Kidney capillary endothelial cell (primary cell): ENCODE measurements at regions not wholly inside any gene's neighbourhood (a gene's known extent, or its start where the extent isn't known, plus 50 kb on each side); places are given as distances from the start of the nearest gene placed in this dataset.

Source experiments
- DNase-seq: peaks from one replicate; pipeline ENCODE4 v3.0.0-alpha.2; 2018; ENCODE audit warnings: low spot score

- DNase-seq: no peak
Measured at GRCh38 chr7:136251826-136252225, 274.7 kb upstream of the MTPN start.

GRCh38 chr7:136247211-136247610 lies 270.1 kb upstream of the MTPN start:
- no peak for DNase-seq

DNA sequence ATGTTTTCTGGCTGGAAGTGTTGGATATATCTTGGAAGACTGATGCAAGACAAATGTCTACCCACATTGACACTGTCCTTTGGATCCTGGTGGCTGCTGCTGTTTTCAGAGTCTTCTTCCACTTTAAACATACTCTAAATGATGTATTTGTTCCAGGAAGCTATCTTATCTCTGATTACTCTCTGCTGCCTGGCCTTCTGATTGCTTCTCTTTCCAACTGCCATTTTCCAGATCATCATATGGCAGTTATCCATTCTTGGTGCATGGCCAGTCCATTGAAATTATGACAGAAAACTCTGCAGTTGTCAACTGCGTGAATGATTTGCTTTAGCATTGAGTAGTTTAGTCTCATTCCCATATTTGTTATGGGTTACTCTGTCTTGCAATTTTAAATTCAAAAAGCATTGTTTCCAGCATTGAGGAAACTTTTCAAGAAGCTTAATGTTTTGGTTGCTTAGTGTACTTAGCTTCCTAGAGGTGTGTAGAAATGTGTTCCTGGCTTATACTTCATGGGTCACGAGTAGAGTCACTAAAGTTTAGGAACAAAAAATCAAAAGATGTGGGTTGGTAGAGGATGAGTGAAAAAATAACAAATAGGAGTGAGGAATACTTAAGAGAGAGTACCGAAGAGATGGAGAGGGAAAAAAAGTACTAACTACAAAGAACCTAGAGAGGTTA lies 268.3 kb upstream of the MTPN start:
- no peak for DNase-seq

- DNase-seq: no peak
Measured at GRCh38 chr7:136234040-136234439, 256.9 kb upstream of the MTPN start.

DNA sequence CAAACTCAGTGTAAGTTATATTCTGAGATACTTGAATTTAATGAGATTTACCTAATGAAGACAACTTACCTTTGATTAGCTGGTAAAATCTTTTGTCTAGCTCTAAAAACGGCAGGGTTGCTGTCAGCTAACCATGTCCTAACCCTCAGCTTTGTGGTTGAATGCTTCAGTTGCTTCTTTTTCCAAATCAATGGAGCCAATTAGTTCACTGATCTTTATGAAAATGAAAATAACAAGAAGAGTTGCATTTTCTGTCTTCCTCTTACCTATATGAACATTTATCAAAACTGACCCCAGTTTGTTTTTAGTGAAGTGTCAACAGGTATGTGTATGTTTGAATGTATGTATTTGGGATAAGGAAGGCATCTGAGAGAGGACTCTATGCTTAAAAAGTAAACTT lies 253.1 kb upstream of the MTPN start:
- no peak for DNase-seq

DNA sequence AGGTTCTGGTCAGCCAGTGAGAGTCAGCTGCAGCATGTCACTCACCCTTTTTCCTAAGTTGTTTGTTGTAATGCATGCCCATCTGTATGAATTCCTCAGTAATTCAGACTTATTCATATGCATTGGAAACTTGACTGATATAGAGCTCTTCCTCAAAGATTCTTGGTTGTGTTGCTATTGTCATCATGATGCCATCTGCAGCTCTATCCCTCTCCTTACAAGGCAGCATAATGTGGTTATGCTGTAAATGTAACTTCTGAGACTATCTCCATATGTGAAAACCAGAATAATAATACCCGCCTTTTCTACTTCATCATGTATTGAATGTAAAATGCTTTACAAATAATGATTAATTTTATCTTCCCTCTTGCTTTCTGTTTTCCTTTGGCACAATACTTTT lies 252.6 kb upstream of the MTPN start:
- DNase-seq: no peak

- no peak for DNase-seq
Measured at GRCh38 chr7:136228171-136228570, 251.0 kb upstream of the MTPN start.

- no peak for DNase-seq
Measured at GRCh38 chr7:136214356-136214755, 237.2 kb upstream of the MTPN start.

DNA sequence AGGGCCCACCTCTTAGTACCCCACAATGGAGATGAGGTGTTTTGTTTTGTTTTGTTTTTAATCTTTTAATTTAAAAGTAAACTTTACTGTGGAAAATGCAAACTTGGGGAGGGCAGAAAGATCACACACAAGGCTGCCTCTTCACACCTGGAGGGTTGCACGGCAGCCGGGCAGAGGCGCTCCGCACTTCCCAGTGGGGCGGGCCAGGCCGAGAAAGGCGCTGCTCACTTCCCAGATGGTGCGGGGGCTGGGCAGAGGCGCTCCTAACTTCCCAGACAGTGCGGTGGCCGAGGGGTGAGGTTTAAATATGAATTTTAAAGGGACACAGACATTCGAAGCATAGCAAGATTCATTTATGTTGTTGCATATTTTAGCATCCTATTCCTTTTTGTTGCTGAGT lies 235.9 kb upstream of the MTPN start:
- DNase-seq: no peak

GRCh38 chr7:136210664-136211063 lies 233.5 kb upstream of the MTPN start:
- DNase-seq: no peak

DNA sequence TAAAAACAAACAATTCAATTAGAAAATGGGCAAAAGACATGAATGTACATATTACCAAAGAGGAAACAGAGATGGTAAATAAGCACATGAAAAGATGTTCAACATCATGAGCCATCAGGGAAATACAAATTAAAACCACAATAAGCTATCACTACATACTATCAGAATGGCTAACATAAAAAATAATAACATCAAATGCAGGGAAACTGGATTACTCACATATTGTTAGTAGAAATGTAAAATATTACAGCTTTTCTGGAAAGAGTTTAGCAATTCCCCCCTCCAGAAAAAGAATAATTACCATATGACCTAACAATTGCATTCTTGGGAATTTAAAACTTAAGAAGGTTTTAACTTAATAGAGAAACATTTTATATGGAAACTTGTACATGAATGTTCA lies 232.9 kb upstream of the MTPN start:
- DNase-seq: no peak

GRCh38 chr7:136205956-136206355 lies 228.8 kb upstream of the MTPN start:
- no peak for DNase-seq

- DNase-seq: no peak
Measured at GRCh38 chr7:136198168-136198567, 221.0 kb upstream of the MTPN start.

GRCh38 chr7:136194878-136195277 lies 217.7 kb upstream of the MTPN start:
- DNase-seq: no peak

- DNase-seq: no peak
Measured at GRCh38 chr7:136193940-136194339, 216.8 kb upstream of the MTPN start.

GRCh38 chr7:136189506-136189998 lies 212.4 kb upstream of the MTPN start:
- no peak for DNase-seq

DNA sequence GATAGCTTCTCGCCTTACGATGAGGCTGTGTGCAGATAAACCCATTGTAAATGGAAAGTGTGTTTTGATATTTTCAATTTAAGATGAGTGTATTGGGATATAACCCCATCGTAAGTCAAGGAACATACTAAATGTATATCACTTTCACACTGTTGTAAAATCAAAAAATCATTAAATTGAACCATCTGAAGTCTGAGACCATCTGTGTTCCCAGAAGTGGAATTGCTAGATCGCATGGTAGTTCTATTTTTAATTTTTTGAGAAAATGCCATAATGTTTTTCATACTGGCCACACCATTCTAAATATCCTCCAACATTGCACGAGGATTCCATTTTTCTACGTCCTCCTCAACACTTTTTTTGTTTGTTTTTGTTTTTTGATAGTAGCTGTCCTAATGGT lies 209.1 kb upstream of the MTPN start:
- DNase-seq: no peak

DNA sequence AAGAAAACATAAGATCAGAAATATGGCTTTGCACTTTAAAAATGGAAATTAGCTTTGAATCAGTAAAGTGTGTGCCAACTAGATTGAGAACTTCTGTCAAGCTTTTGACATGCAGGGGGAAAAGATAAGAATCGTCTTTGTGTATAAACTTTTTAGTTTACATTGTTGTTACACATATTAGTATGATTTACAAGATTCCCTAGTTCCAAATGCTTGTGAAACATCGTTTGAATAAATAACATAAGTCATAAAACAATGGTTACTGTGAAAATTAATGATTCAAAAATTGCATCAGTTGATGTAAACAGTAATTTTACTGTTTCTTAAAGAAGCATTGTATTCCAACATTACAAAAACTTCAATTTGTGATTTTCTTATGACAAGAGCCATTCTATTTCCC lies 207.6 kb upstream of the MTPN start:
- DNase-seq: no peak

DNA sequence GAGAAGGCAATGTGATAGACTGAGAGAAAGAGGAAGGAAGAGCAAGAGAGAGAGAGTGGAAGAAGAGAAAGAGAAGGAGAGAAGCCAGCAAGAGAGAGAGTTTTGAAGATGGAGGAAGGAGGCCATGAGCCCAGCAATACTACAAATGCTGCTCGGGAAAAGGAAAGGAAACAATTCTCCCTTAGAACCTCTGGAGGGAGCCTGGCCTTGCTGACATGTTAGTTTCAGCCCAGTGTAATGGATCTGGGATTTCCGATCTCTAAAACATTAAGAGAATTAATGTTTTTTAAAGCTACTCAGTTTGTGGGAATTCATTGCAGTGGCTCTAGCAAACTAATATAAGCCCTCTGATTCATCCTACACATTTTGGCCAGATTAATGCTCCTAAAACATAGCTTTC lies 206.8 kb upstream of the MTPN start:
- DNase-seq: no peak

DNA sequence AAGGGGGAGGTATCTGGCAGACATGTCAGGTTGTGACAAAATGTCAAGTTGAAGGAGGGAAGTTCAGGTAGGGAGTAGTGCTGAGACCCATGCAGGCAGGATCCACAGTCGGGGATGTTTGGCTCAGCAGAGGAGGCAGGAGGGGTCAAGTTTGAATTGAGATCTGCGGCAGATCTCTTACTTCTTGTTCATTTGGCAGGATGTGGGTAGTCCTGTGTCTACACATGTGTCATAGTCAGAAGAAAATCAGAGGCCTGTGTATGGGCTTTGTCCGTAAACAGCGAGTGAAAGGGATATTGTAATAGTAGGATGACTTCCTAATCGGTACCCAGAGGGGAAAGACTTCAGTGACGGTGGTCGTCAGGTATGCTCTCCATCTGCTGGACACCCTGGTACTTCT lies 203.8 kb upstream of the MTPN start:
- no peak for DNase-seq

- DNase-seq: no peak
Measured at GRCh38 chr7:136179851-136180721, 202.9 kb upstream of the MTPN start.

DNA sequence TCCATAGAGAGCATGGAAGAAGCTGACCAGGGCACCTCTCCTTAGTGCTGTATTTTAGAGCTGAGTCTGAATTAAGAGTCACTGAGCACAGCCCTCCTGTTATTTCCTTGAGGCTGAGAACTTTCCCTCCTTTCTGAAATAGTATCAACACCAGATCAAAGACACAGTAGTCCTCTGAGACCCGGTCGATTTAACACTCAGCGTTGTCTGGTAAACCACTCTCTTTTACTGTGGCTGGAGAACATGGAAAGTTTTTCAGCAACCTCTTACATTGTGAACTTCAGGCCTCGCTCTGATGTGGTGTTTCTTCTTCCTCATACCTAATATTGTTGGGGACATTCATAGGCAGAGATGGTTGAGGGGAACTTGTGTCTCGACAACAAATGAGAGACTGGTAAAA lies 202.0 kb upstream of the MTPN start:
- no peak for DNase-seq

- DNase-seq: no peak
Measured at GRCh38 chr7:136174477-136175125, 197.4 kb upstream of the MTPN start.
